IMR-90 (cell line): ENCODE measurements at regions not wholly inside any gene's neighbourhood (a gene's known extent, or its start where the extent isn't known, plus 50 kb on each side); places are given as distances from the start of the nearest gene placed in this dataset.

Source experiments
- ATAC-seq: fragments of 200-7000 bp; cut with Tn5 transposase; 2 replicates; pipeline ENCODE4 v1.9.1; 2020; ENCODE audit warnings: low read depth, mild to moderate bottlenecking, moderate library complexity
- BruUV-seq: library from RNA; stranded (reverse); fragments of 400-500 nt; replicated peaks from 2 replicates; lab custom pipeline; 2021; lab: Mats Ljungman, UMichigan
- CTCF ChIA-PET: fragments of 300-600 bp; formaldehyde crosslinking; extraction: SDS; loops from one replicate; lab custom pipeline; 2021; ENCODE audit warnings: antibody characterized with exemption; lab: Yijun Ruan, JAX
- POLR2A ChIA-PET: fragments of 300-600 bp; sonication (Branson Sonifier 250); formaldehyde crosslinking; loops from one replicate; lab custom pipeline; 2022; ENCODE audit warnings: antibody characterized with exemption; ENCODE audit not compliant: unreplicated experiment; lab: Charles Lee
- DNase-seq: peaks from one replicate; pipeline ENCODE4 v3.0.0; 2013
- H2AFZ ChIP-seq: replicated peaks from 2 replicates; pipeline ENCODE3; 2013; ENCODE audit warnings: low read length, mild to moderate bottlenecking; ENCODE audit not compliant: poor library complexity
- H2AK5ac ChIP-seq: 2 replicates; pipeline ENCODE4 v1.6.1; 2013; ENCODE audit warnings: low read depth, low read length, inconsistent platforms
- H2AK9ac ChIP-seq: replicated peaks from 2 replicates; pipeline ENCODE3; 2013; ENCODE audit warnings: mild to moderate bottlenecking, low read depth, low read length, moderate library complexity; ENCODE audit not compliant: poor library complexity
- H2BK120ac ChIP-seq: 2 replicates; pipeline ENCODE4 v1.6.1; 2013; ENCODE audit warnings: low read depth, low read length, inconsistent platforms
- H2BK15ac ChIP-seq: 3 replicates; pipeline ENCODE4 v1.6.1; 2013; ENCODE audit warnings: low read depth, low read length, inconsistent platforms
- H2BK20ac ChIP-seq: 2 replicates; pipeline ENCODE4 v1.6.1; 2013; ENCODE audit warnings: low read depth, mild to moderate bottlenecking, inconsistent platforms, low read length, moderate library complexity
- H2BK5ac ChIP-seq: 2 replicates; pipeline ENCODE4 v1.6.1; 2013; ENCODE audit warnings: mild to moderate bottlenecking, low read depth, low read length, inconsistent platforms; ENCODE audit not compliant: poor library complexity, severe bottlenecking
- H3K14ac ChIP-seq: replicated peaks from 2 replicates; pipeline ENCODE4 v1.6.1; 2013; ENCODE audit warnings: low read depth, low read length, inconsistent platforms
- H3K18ac ChIP-seq: 2 replicates; pipeline ENCODE4 v1.6.1; 2013; ENCODE audit warnings: low read depth, low read length, control low read depth
- H3K23ac ChIP-seq: 2 replicates; pipeline ENCODE4 v1.6.1; 2013; ENCODE audit warnings: low read depth, low read length, inconsistent platforms
- H3K27ac ChIP-seq: 2 replicates; pipeline ENCODE4 v1.5.1; 2013; ENCODE audit warnings: mild to moderate bottlenecking, control low read depth, low read length; ENCODE audit not compliant: insufficient read depth
- H3K27me3 ChIP-seq: 2 replicates; pipeline ENCODE4 v1.6.1; 2013; ENCODE audit warnings: low read length; ENCODE audit not compliant: control insufficient read depth, insufficient read depth
- H3K36me3 ChIP-seq: 2 replicates; pipeline ENCODE4 v1.6.1; 2013; ENCODE audit warnings: low read length, mixed read lengths; ENCODE audit not compliant: control insufficient read depth, insufficient read depth
- H3K4ac ChIP-seq: 2 replicates; pipeline ENCODE4 v1.6.1; 2013; ENCODE audit warnings: low read depth, low read length, inconsistent platforms
- H3K4me1 ChIP-seq: 2 replicates; pipeline ENCODE4 v1.6.1; 2013; ENCODE audit warnings: low read length, mixed read lengths; ENCODE audit not compliant: control insufficient read depth, insufficient read depth
- H3K4me2 ChIP-seq: 2 replicates; pipeline ENCODE4 v1.6.1; 2013; ENCODE audit warnings: low read depth, mild to moderate bottlenecking, control low read depth, low read length, moderate library complexity
- H3K4me3 ChIP-seq: 2 replicates; pipeline ENCODE4 v1.5.1; 2013; ENCODE audit warnings: low read depth, mild to moderate bottlenecking, control low read depth, low read length, moderate library complexity; ENCODE audit not compliant: insufficient read depth
- H3K56ac ChIP-seq: 2 replicates; pipeline ENCODE4 v1.6.1; 2013; ENCODE audit warnings: low read length, inconsistent platforms; ENCODE audit not compliant: insufficient read depth; ENCODE audit errors: extremely low read depth
- H3K79me1 ChIP-seq, 2 experiments: 2 replicates each; pipeline ENCODE4 v1.6.1; 2013; ENCODE audit warnings: low read length in 2 of 2, inconsistent platforms in 1 of 2, low read depth in 1 of 2
- H3K9ac ChIP-seq: 2 replicates; pipeline ENCODE4 v1.6.1; 2013; ENCODE audit warnings: low read depth, low read length, control low read depth
- H3K9me1 ChIP-seq: 2 replicates; pipeline ENCODE4 v1.6.1; 2013; ENCODE audit warnings: low read length, inconsistent platforms; ENCODE audit not compliant: insufficient read depth
- H3K9me3 ChIP-seq: 2 replicates; pipeline ENCODE4 v1.6.1; 2013; ENCODE audit warnings: low read length; ENCODE audit not compliant: control insufficient read depth, insufficient read depth
- H4K20me1 ChIP-seq: 2 replicates; pipeline ENCODE4 v1.6.1; 2013; ENCODE audit warnings: low read length, inconsistent platforms; ENCODE audit not compliant: insufficient read depth
- H4K5ac ChIP-seq: 2 replicates; pipeline ENCODE4 v1.6.1; 2013; ENCODE audit warnings: mild to moderate bottlenecking, low read depth, low read length, control low read depth
- H4K8ac ChIP-seq, 2 experiments: 2 replicates each; pipeline ENCODE4 v1.6.1; 2013; ENCODE audit warnings: low read depth in 2 of 2, low read length in 2 of 2, control low read depth in 1 of 2, inconsistent platforms in 1 of 2
- H4K91ac ChIP-seq: 2 replicates; pipeline ENCODE4 v1.6.1; 2013; ENCODE audit warnings: low read depth, low read length, inconsistent platforms; ENCODE audit not compliant: insufficient read depth
- BHLHE40 ChIP-seq: fragments of 150-350 bp; IDR thresholded peaks from 2 replicates; pipeline ENCODE4 v1.6.1; 2016; ENCODE audit warnings: mild to moderate bottlenecking, low read depth, low read length
- CEBPB ChIP-seq: IDR thresholded peaks from 2 replicates; pipeline ENCODE4 v1.6.1; 2012; ENCODE audit warnings: low read depth, low read length, improper control_type of control experiment
- CTCF ChIP-seq: conservative IDR thresholded peaks from 2 replicates; pipeline ENCODE4 v1.5.1; 2012; ENCODE audit warnings: mild to moderate bottlenecking, low read depth, low read length, improper control_type of control experiment
- ELK1 ChIP-seq: fragments of 150-350 bp; IDR thresholded peaks from 2 replicates; pipeline ENCODE4 v1.6.1; 2016; ENCODE audit warnings: low read depth, mild to moderate bottlenecking, low read length, moderate library complexity, borderline replicate concordance
- FOS ChIP-seq: fragments of 150-350 bp; IDR thresholded peaks from 2 replicates; pipeline ENCODE4 v1.6.1; 2016; ENCODE audit warnings: low read depth, low read length
- MAFK ChIP-seq: IDR thresholded peaks from 2 replicates; pipeline ENCODE4 v1.6.1; 2012; ENCODE audit warnings: low read depth, low read length, improper control_type of control experiment
- MAZ ChIP-seq: IDR thresholded peaks from 2 replicates; pipeline ENCODE4 v1.6.1; 2012; ENCODE audit warnings: low read depth, mild to moderate bottlenecking, low read length, improper control_type of control experiment, moderate library complexity, borderline replicate concordance
- MXI1 ChIP-seq: IDR thresholded peaks from 2 replicates; pipeline ENCODE4 v1.6.1; 2012; ENCODE audit warnings: low read depth, mild to moderate bottlenecking, low read length, moderate library complexity, borderline replicate concordance
- NFE2L2 ChIP-seq: fragments of 150-350 bp; IDR thresholded peaks from 2 replicates; pipeline ENCODE4 v1.6.1; 2016; ENCODE audit warnings: low read depth, mild to moderate bottlenecking, low read length
- POLR2A ChIP-seq: IDR thresholded peaks from 2 replicates; pipeline ENCODE4 v1.6.1; 2012; ENCODE audit warnings: mild to moderate bottlenecking, low read depth, low read length
- RAD21 ChIP-seq: IDR thresholded peaks from 2 replicates; pipeline ENCODE4 v1.6.1; 2012; ENCODE audit warnings: low read length, improper control_type of control experiment
- RFX5 ChIP-seq: IDR thresholded peaks from 2 replicates; pipeline ENCODE4 v1.8.0; 2012; ENCODE audit warnings: low read depth, mild to moderate bottlenecking, low read length, moderate library complexity
- SMC3 ChIP-seq: fragments of 150-350 bp; IDR thresholded peaks from 2 replicates; pipeline ENCODE4 v1.6.1; 2016; ENCODE audit warnings: low read depth, mild to moderate bottlenecking, antibody characterized with exemption, low read length, moderate library complexity
- WGBS, 2 experiments: methylation state at CpG; one replicate each; pipeline versions ENCODE4 v1.1.5 to v1.1.7; 2013; ENCODE audit warnings: missing lambda C conversion rate in 2 of 2; ENCODE audit not compliant: insufficient read length in 1 of 2; ENCODE audit errors: extremely low coverage in 2 of 2; 5-methylcytosine and 5-hydroxymethylcytosine counted together
- dilution Hi-C: fragments of 300-500 bp; cut with HindIII; formaldehyde crosslinking; loops from one replicate; pipeline ENCODE4 v1.14.3; 2018; ENCODE audit warnings: low sequenced_read_pairs; ENCODE audit not compliant: unreplicated experiment
- in situ Hi-C: fragments of 300-500 bp; cut with MboI; formaldehyde crosslinking; loops from 3 replicates; pipeline ENCODE4 v1.14.3; 2019; ENCODE audit warnings: low sequenced_read_pairs, inconsistent platforms, mixed read lengths
- intact Hi-C: fragments of 100-400 bp; cut with micrococcal nuclease; formaldehyde crosslinking; loops from 2 replicates; pipeline ENCODE4 v1.10.0; 2022

GRCh38 chr2:41840702-41841551, 206.9 kb upstream of the PKDCC start:
- Histone ChIP-seq H2BK5ac (peak overlapping the region; percentile 67), H3K36me3 (no peaks in the 10 kb centered on the region), H3K4ac (peak overlapping the region; percentile 73), H3K14ac (peak overlapping the region; percentile 76), H3K4me2 (peak overlapping the region; percentile 91), H3K56ac (peak overlapping the region; percentile 51; the same call in 1 of the 2 replicates), H3K27ac (peak overlapping the region; percentile 82), H2BK120ac (no peak overlapping the region), H3K9me1 (no peaks in the 10 kb centered on the region), H2BK20ac (no peak overlapping the region), H3K4me3 (peak overlapping the region; percentile 83), H3K23ac (peak overlapping the region; percentile 90), H3K79me1 (no peaks in the 10 kb centered on the region), H4K20me1 (no peaks in the 10 kb centered on the region), H3K27me3 (peaks cover 9% of the 10 kb centered on the region), H4K5ac (peak overlapping the region; percentile 93), H4K91ac (peak overlapping the region; percentile 43), H3K9me3 (no peaks in the 10 kb centered on the region), H3K9ac (peak overlapping the region; percentile 91), H2BK15ac (no peak overlapping the region), H2AK9ac (peak overlapping the region; percentile 4), H2AFZ (peak overlapping the region; percentile 93), H3K18ac (peak overlapping the region; percentile 64), H2AK5ac (no peak overlapping the region), H3K4me1 (no peaks in the 10 kb centered on the region; the same call in 1 of the 2 replicates), H4K8ac (peak overlapping the region; percentile 90 to 91)
- no TSS peak for BruUV-seq
- POLR2A ChIA-PET: no interaction called here
- CTCF ChIA-PET: interaction anchor here (0.6 to 1.5 kb wide), 2 partner anchors 19 to 242 kb away, joined by 4 read pairs; no protein-coding TSS in a partner anchor
- peak; percentile 97 for DNase-seq
- TF ChIP-seq MAZ (peak; percentile 75; the same call in 1 of the 2 replicates), ELK1 (no peak), SMC3 (peak; percentile 55), MAFK (no peak), RAD21 (peak; percentile 86), RFX5 (peak; percentile 50; the same call in 1 of the 2 replicates), CTCF (peak; percentile 99), FOS (no peak), MXI1 (no peak), POLR2A (peak; percentile 54; the same call in 1 of the 2 replicates), BHLHE40 (peak; percentile 74), CEBPB (0 out of 2 replicates have a peak, but pooled peaks have one; percentile 5), NFE2L2 (0 out of 2 replicates have a peak, but pooled peaks have one; percentile 3)
- in situ Hi-C loops: no loop called here
- intact Hi-C loops: no loop called here
- dilution Hi-C loops: no loop called here
- ATAC-seq: peak; percentile 99
- 0% methylated on average over 9 of the region's 48 CpGs; no CpG with 5 or more reads in 1 of the 2 experiments for WGBS, 2 experiments
